Neural crest cell (in vitro differentiated cells): ENCODE measurements at regions not wholly inside any gene's neighbourhood (a gene's known extent, or its start where the extent isn't known, plus 50 kb on each side); places are given as distances from the start of the nearest gene placed in this dataset.
A peak's percentile ranks its signal among the peaks of the same experiment; 100 is the strongest.
"Not testable (repeated sequence)": the region's sequence is repeated elsewhere in the genome, so short reads cannot be mapped to it uniquely, and the experiment has no call there.

ENCODE experiments used
- DNase-seq: peaks from one replicate; pipeline ENCODE4 v3.0.0; 2021; ENCODE audit warnings: low read depth, mixed read lengths, low spot score
- H3K27ac Mint-ChIP-seq: one replicate; pipeline ENCODE4 v1.8.0; 2021; ENCODE audit warnings: mild to moderate bottlenecking, mixed read lengths; ENCODE audit not compliant: unreplicated experiment
- H3K27me3 Mint-ChIP-seq: 2 replicates; pipeline ENCODE4 v1.8.0; 2021; ENCODE audit warnings: low read depth, mild to moderate bottlenecking, mixed read lengths
- H3K36me3 Mint-ChIP-seq: 2 replicates; pipeline ENCODE4 v1.8.0; 2021; ENCODE audit warnings: low read depth, mild to moderate bottlenecking, mixed read lengths
- H3K4me1 Mint-ChIP-seq: 2 replicates; pipeline ENCODE4 v1.8.0; 2021; ENCODE audit warnings: mixed read lengths
- H3K4me3 Mint-ChIP-seq: one replicate; pipeline ENCODE4 v1.8.0; 2021; ENCODE audit warnings: mild to moderate bottlenecking, mixed read lengths
- H3K9me3 Mint-ChIP-seq: 2 replicates; pipeline ENCODE4 v1.8.0; 2021; ENCODE audit warnings: mixed read lengths
- TF ChIP-seq, protein P1 (sequence below): fragments of 200-600 bp; sonication (generic); conservative IDR thresholded peaks from 2 replicates; pipeline ENCODE4 v1.5.0; 2021; ENCODE audit warnings: antibody characterized with exemption, mild to moderate bottlenecking

GRCh38 chr3:154904328-154904727 is 175.8 kb upstream of the MME start:
- DNase-seq = no peak
- Mint-ChIP-seq H3K9me3 (peaks cover under 1% of the 10 kb centered on the region), H3K27ac (no peak overlapping the region), H3K36me3 (no peaks in the 10 kb centered on the region), H3K4me1 (no peaks in the 10 kb centered on the region), H3K27me3 (no peaks in the 10 kb centered on the region), H3K4me3 (no peak overlapping the region)
- TF ChIP-seq, protein P1, sequence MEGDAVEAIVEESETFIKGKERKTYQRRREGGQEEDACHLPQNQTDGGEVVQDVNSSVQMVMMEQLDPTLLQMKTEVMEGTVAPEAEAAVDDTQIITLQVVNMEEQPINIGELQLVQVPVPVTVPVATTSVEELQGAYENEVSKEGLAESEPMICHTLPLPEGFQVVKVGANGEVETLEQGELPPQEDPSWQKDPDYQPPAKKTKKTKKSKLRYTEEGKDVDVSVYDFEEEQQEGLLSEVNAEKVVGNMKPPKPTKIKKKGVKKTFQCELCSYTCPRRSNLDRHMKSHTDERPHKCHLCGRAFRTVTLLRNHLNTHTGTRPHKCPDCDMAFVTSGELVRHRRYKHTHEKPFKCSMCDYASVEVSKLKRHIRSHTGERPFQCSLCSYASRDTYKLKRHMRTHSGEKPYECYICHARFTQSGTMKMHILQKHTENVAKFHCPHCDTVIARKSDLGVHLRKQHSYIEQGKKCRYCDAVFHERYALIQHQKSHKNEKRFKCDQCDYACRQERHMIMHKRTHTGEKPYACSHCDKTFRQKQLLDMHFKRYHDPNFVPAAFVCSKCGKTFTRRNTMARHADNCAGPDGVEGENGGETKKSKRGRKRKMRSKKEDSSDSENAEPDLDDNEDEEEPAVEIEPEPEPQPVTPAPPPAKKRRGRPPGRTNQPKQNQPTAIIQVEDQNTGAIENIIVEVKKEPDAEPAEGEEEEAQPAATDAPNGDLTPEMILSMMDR = peak; percentile 60

GRCh38 chr3:154902495-154902894 is 177.6 kb upstream of the MME start:
- not testable (repeated sequence) for H3K27me3 Mint-ChIP-seq, H3K27ac Mint-ChIP-seq, H3K4me1 Mint-ChIP-seq, DNase-seq, H3K9me3 Mint-ChIP-seq, H3K36me3 Mint-ChIP-seq, H3K4me3 Mint-ChIP-seq

DNA sequence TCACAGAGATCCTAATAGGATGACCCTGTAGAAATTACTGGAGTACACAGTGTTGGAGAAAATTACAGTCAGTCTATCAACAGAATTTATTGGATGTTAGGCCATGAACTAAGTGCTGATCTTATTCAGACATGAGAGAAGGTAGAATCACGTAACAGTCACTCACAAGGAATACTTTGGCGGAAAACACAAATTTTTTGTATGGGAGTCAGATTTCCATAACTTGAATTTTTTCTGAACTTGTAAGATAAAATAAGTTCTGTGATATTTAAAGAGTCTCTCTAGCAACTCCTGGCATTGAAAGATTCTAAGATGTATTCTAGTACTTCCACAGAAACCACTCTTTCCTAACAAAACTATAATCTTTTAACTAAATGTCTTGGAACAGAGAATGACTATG is 178.8 kb upstream of the MME start:
- no peak overlapping the region for H3K4me3 Mint-ChIP-seq
- H3K9me3 Mint-ChIP-seq = no peaks in the 10 kb centered on the region
- no peaks in the 10 kb centered on the region for H3K36me3 Mint-ChIP-seq
- no peak for DNase-seq
- H3K4me1 Mint-ChIP-seq = no peaks in the 10 kb centered on the region
- H3K27me3 Mint-ChIP-seq = no peaks in the 10 kb centered on the region
- no peak overlapping the region for H3K27ac Mint-ChIP-seq
- TF ChIP-seq, protein P1 = no peak

GRCh38 chr3:154900816-154901215 is 179.3 kb upstream of the MME start:
- Mint-ChIP-seq H3K27me3 (no peaks in the 10 kb centered on the region), H3K27ac (no peak overlapping the region), H3K36me3 (no peaks in the 10 kb centered on the region), H3K4me3 (no peak overlapping the region), H3K9me3 (no peaks in the 10 kb centered on the region), H3K4me1 (no peaks in the 10 kb centered on the region)
- DNase-seq = no peak
- TF ChIP-seq, protein P1 = no peak

- no peak for DNase-seq
- TF ChIP-seq, protein P1 = no peak
- Mint-ChIP-seq H3K9me3 (no peaks in the 10 kb centered on the region), H3K4me3 (no peak overlapping the region), H3K4me1 (no peaks in the 10 kb centered on the region), H3K27me3 (no peaks in the 10 kb centered on the region), H3K36me3 (no peaks in the 10 kb centered on the region), H3K27ac (no peak overlapping the region)
These were observed 181.2 kb upstream of the MME start for GRCh38 chr3:154898916-154899315.

DNA sequence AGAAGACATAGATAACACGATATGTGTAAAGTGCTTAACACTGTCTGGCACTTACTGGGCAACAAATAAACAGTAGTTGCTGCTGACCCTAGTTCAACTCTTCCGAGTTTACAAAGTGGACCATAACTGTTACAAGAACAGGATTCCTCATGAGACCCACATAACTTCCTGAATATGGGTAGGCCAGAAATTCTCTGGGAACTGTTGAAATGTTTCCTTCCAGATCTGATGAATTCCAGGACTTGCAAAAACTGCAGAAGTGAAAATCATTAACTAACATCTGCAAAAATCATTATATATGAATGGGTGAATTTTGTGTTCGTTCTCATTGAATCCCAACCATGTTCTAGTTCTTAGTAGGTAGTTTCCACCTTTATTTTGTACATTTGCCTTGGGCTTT is 181.7 kb upstream of the MME start:
- no peaks in the 10 kb centered on the region for H3K27me3 Mint-ChIP-seq
- TF ChIP-seq, protein P1 = no peak
- no peaks in the 10 kb centered on the region for H3K9me3 Mint-ChIP-seq

More for the DNA sequence above, 181.7 kb upstream of the MME start:
- no peak for DNase-seq
- Mint-ChIP-seq H3K4me1 (no peaks in the 10 kb centered on the region), H3K36me3 (no peaks in the 10 kb centered on the region), H3K27ac (no peak overlapping the region), H3K4me3 (no peak overlapping the region)
